ENCODE measurements at regions not wholly inside any gene's neighbourhood (a gene's known extent, or its start where the extent isn't known, plus 50 kb on each side); places are given as distances from the start of the nearest gene placed in this dataset.
"Not testable (repeated sequence)": the region's sequence is repeated elsewhere in the genome, so short reads cannot be mapped to it uniquely, and the experiment has no call there.

- H3K27ac Mint-ChIP-seq, result no peak overlapping the region
- H3K36me3 Mint-ChIP-seq (ENCODE audit: low read depth), result no peaks in the 10 kb centered on the region
- no peaks in the 10 kb centered on the region for H3K4me1 Mint-ChIP-seq (ENCODE audit: low read depth)
- H3K4me3 Mint-ChIP-seq, result no peak overlapping the region
- no peaks in the 10 kb centered on the region for H3K27me3 Mint-ChIP-seq
- no peaks in the 10 kb centered on the region for H3K9me3 Mint-ChIP-seq
Measured at GRCh38 chr3:169029674-169030285, 633.7 kb downstream of the MECOM start.

- H3K27ac Mint-ChIP-seq, result no peak overlapping the region
- no peaks in the 10 kb centered on the region for H3K27me3 Mint-ChIP-seq
- H3K4me1 Mint-ChIP-seq (ENCODE audit: low read depth), result no peaks in the 10 kb centered on the region
- no peak overlapping the region for H3K4me3 Mint-ChIP-seq
- H3K9me3 Mint-ChIP-seq, result no peaks in the 10 kb centered on the region
- no peaks in the 10 kb centered on the region for H3K36me3 Mint-ChIP-seq (ENCODE audit: low read depth)
Measured at GRCh38 chr3:169028716-169029115, 634.8 kb downstream of the MECOM start.

- no peak overlapping the region for H3K4me3 Mint-ChIP-seq
Measured at GRCh38 chr3:169026543-169027182, 636.8 kb downstream of the MECOM start.

GRCh38 chr3:169022457-169022856 lies 641.1 kb downstream of the MECOM start:
- H3K27me3 Mint-ChIP-seq, result no peaks in the 10 kb centered on the region
- no peaks in the 10 kb centered on the region for H3K9me3 Mint-ChIP-seq
- H3K4me1 Mint-ChIP-seq (ENCODE audit: low read depth), result no peaks in the 10 kb centered on the region
- no peaks in the 10 kb centered on the region for H3K36me3 Mint-ChIP-seq (ENCODE audit: low read depth)
- H3K4me3 Mint-ChIP-seq, result no peak overlapping the region
- no peak overlapping the region for H3K27ac Mint-ChIP-seq

More at GRCh38 chr3:169026543-169027182, 636.8 kb downstream of the MECOM start:
- no peaks in the 10 kb centered on the region for H3K36me3 Mint-ChIP-seq (ENCODE audit: low read depth)
- H3K27ac Mint-ChIP-seq, result no peak overlapping the region
- H3K27me3 Mint-ChIP-seq, result no peaks in the 10 kb centered on the region
- H3K4me1 Mint-ChIP-seq (ENCODE audit: low read depth), result no peaks in the 10 kb centered on the region
- no peaks in the 10 kb centered on the region for H3K9me3 Mint-ChIP-seq

GRCh38 chr3:169020371-169020770 lies 643.1 kb downstream of the MECOM start:
- Mint-ChIP-seq H3K27me3 (no peaks in the 10 kb centered on the region), H3K9me3 (no peaks in the 10 kb centered on the region), H3K4me1 (ENCODE audit: low read depth) (no peaks in the 10 kb centered on the region), H3K4me3 (no peak overlapping the region), H3K27ac (no peak overlapping the region), H3K36me3 (ENCODE audit: low read depth) (no peaks in the 10 kb centered on the region)

- H3K27me3 Mint-ChIP-seq, result no peaks in the 10 kb centered on the region
- peaks cover 3% of the 10 kb centered on the region for H3K9me3 Mint-ChIP-seq
- no peak overlapping the region for H3K4me3 Mint-ChIP-seq
Measured at GRCh38 chr3:169009453-169009852, 654.1 kb downstream of the MECOM start.

GRCh38 chr3:169008776-169009358 lies 654.6 kb downstream of the MECOM start:
- Mint-ChIP-seq H3K4me3 (no peak overlapping the region), H3K9me3 (peaks cover 4% of the 10 kb centered on the region), H3K4me1 (ENCODE audit: low read depth) (no peaks in the 10 kb centered on the region), H3K36me3 (ENCODE audit: low read depth) (no peaks in the 10 kb centered on the region), H3K27me3 (no peaks in the 10 kb centered on the region), H3K27ac (no peak overlapping the region)

More at GRCh38 chr3:169009453-169009852, 654.1 kb downstream of the MECOM start:
- no peak overlapping the region for H3K27ac Mint-ChIP-seq
- no peaks in the 10 kb centered on the region for H3K4me1 Mint-ChIP-seq (ENCODE audit: low read depth)
- H3K36me3 Mint-ChIP-seq (ENCODE audit: low read depth), result no peaks in the 10 kb centered on the region

GRCh38 chr3:169007145-169007544 lies 656.4 kb downstream of the MECOM start:
- H3K9me3 Mint-ChIP-seq, result peaks cover 4% of the 10 kb centered on the region
- H3K36me3 Mint-ChIP-seq (ENCODE audit: low read depth), result no peaks in the 10 kb centered on the region
- no peak overlapping the region for H3K4me3 Mint-ChIP-seq
- H3K27ac Mint-ChIP-seq, result no peak overlapping the region
- H3K4me1 Mint-ChIP-seq (ENCODE audit: low read depth), result no peaks in the 10 kb centered on the region
- no peaks in the 10 kb centered on the region for H3K27me3 Mint-ChIP-seq

- not testable (repeated sequence) for H3K4me1 Mint-ChIP-seq (ENCODE audit: low read depth); H3K36me3 Mint-ChIP-seq (ENCODE audit: low read depth); H3K9me3 Mint-ChIP-seq; H3K4me3 Mint-ChIP-seq; H3K27ac Mint-ChIP-seq; H3K27me3 Mint-ChIP-seq
Measured at GRCh38 chr3:169006398-169006797, 657.1 kb downstream of the MECOM start.

- H3K9me3 Mint-ChIP-seq, result peaks cover 4% of the 10 kb centered on the region
- H3K4me3 Mint-ChIP-seq, result no peak overlapping the region
- no peaks in the 10 kb centered on the region for H3K27me3 Mint-ChIP-seq
- H3K4me1 Mint-ChIP-seq (ENCODE audit: low read depth), result no peaks in the 10 kb centered on the region
- no peak overlapping the region for H3K27ac Mint-ChIP-seq
- H3K36me3 Mint-ChIP-seq (ENCODE audit: low read depth), result no peaks in the 10 kb centered on the region
Measured at GRCh38 chr3:169002689-169003088, 660.8 kb downstream of the MECOM start.

GRCh38 chr3:168998792-168999191 lies 664.7 kb downstream of the MECOM start:
- peaks cover 3% of the 10 kb centered on the region for H3K9me3 Mint-ChIP-seq
- no peaks in the 10 kb centered on the region for H3K36me3 Mint-ChIP-seq (ENCODE audit: low read depth)
- no peak overlapping the region for H3K27ac Mint-ChIP-seq
- H3K4me1 Mint-ChIP-seq (ENCODE audit: low read depth), result no peaks in the 10 kb centered on the region
- no peak overlapping the region for H3K4me3 Mint-ChIP-seq
- no peaks in the 10 kb centered on the region for H3K27me3 Mint-ChIP-seq

- no peak overlapping the region for H3K4me3 Mint-ChIP-seq
- H3K4me1 Mint-ChIP-seq (ENCODE audit: low read depth), result no peaks in the 10 kb centered on the region
- H3K27ac Mint-ChIP-seq, result no peak overlapping the region
- no peaks in the 10 kb centered on the region for H3K9me3 Mint-ChIP-seq
- H3K36me3 Mint-ChIP-seq (ENCODE audit: low read depth), result no peaks in the 10 kb centered on the region
- no peaks in the 10 kb centered on the region for H3K27me3 Mint-ChIP-seq
Measured at GRCh38 chr3:168997488-168997887, 666.0 kb downstream of the MECOM start.

- H3K4me1 Mint-ChIP-seq (ENCODE audit: low read depth), result no peaks in the 10 kb centered on the region
- no peak overlapping the region for H3K27ac Mint-ChIP-seq
- H3K4me3 Mint-ChIP-seq, result no peak overlapping the region
- H3K36me3 Mint-ChIP-seq (ENCODE audit: low read depth), result no peaks in the 10 kb centered on the region
- no peaks in the 10 kb centered on the region for H3K9me3 Mint-ChIP-seq
- H3K27me3 Mint-ChIP-seq, result no peaks in the 10 kb centered on the region
Measured at GRCh38 chr3:168996622-168997021, 666.9 kb downstream of the MECOM start.

GRCh38 chr3:168995129-168995528 lies 668.4 kb downstream of the MECOM start:
- Mint-ChIP-seq H3K27ac (no peak overlapping the region), H3K9me3 (no peaks in the 10 kb centered on the region), H3K27me3 (no peaks in the 10 kb centered on the region), H3K4me3 (no peak overlapping the region), H3K36me3 (ENCODE audit: low read depth) (no peaks in the 10 kb centered on the region), H3K4me1 (ENCODE audit: low read depth) (no peaks in the 10 kb centered on the region)

GRCh38 chr3:168991803-168992202 lies 671.7 kb downstream of the MECOM start:
- H3K27ac Mint-ChIP-seq, result no peak overlapping the region
- no peaks in the 10 kb centered on the region for H3K4me1 Mint-ChIP-seq (ENCODE audit: low read depth)
- no peaks in the 10 kb centered on the region for H3K9me3 Mint-ChIP-seq
- H3K4me3 Mint-ChIP-seq, result no peak overlapping the region
- H3K36me3 Mint-ChIP-seq (ENCODE audit: low read depth), result no peaks in the 10 kb centered on the region
- no peaks in the 10 kb centered on the region for H3K27me3 Mint-ChIP-seq

- H3K27ac Mint-ChIP-seq, result no peak overlapping the region
- H3K4me3 Mint-ChIP-seq, result no peak overlapping the region
- H3K36me3 Mint-ChIP-seq (ENCODE audit: low read depth), result no peaks in the 10 kb centered on the region
- no peaks in the 10 kb centered on the region for H3K4me1 Mint-ChIP-seq (ENCODE audit: low read depth)
- H3K27me3 Mint-ChIP-seq, result no peaks in the 10 kb centered on the region
- H3K9me3 Mint-ChIP-seq, result no peaks in the 10 kb centered on the region
Measured at GRCh38 chr3:168990621-168991020, 672.9 kb downstream of the MECOM start.
